ENCODE measurements at regions not wholly inside any gene's neighbourhood (a gene's known extent, or its start where the extent isn't known, plus 50 kb on each side); places are given as distances from the start of the nearest gene placed in this dataset.
"Not testable (repeated sequence)": the region's sequence is repeated elsewhere in the genome, so short reads cannot be mapped to it uniquely, and the experiment has no call there.

GRCh38 chr2:204407204-204408014, 137.9 kb upstream of the PARD3B start:
- DNase-seq (ENCODE audit: low read depth in 4 of 4, low spot score in 1 of 4) = no peak

- not testable (repeated sequence) for DNase-seq (ENCODE audit: low read depth in 4 of 4, low spot score in 1 of 4)
Measured at GRCh38 chr2:204412782-204413181, 132.5 kb upstream of the PARD3B start.

- no peak for DNase-seq (ENCODE audit: low read depth in 4 of 4, low spot score in 1 of 4)
Measured at GRCh38 chr2:204415406-204416181, 129.7 kb upstream of the PARD3B start.

- DNase-seq (ENCODE audit: low read depth in 4 of 4, low spot score in 1 of 4) = no peak
Measured at GRCh38 chr2:204416236-204416635, 129.0 kb upstream of the PARD3B start.

GRCh38 chr2:204425821-204426220, 119.5 kb upstream of the PARD3B start:
- no peak for DNase-seq (ENCODE audit: low read depth in 4 of 4, low spot score in 1 of 4)

GRCh38 chr2:204428675-204429074, 116.6 kb upstream of the PARD3B start:
- DNase-seq (ENCODE audit: low read depth in 4 of 4, low spot score in 1 of 4) = no peak

- DNase-seq (ENCODE audit: low read depth in 4 of 4, low spot score in 1 of 4) = no peak
Measured at GRCh38 chr2:204431529-204431928, 113.7 kb upstream of the PARD3B start.

- no peak for DNase-seq (ENCODE audit: low read depth in 4 of 4, low spot score in 1 of 4)
Measured at GRCh38 chr2:204432196-204432595, 113.1 kb upstream of the PARD3B start.

GRCh38 chr2:204434660-204435462, 110.4 kb upstream of the PARD3B start:
- DNase-seq (ENCODE audit: low read depth in 4 of 4, low spot score in 1 of 4) = no peak

- no peak for DNase-seq (ENCODE audit: low read depth in 4 of 4, low spot score in 1 of 4)
Measured at GRCh38 chr2:204436230-204436629, 109.0 kb upstream of the PARD3B start.

GRCh38 chr2:204437408-204437807, 107.9 kb upstream of the PARD3B start:
- DNase-seq (ENCODE audit: low read depth in 4 of 4, low spot score in 1 of 4) = no peak

GRCh38 chr2:204437815-204438756, 107.2 kb upstream of the PARD3B start:
- no peak for DNase-seq (ENCODE audit: low read depth in 4 of 4, low spot score in 1 of 4)

GRCh38 chr2:204441316-204441715, 104.0 kb upstream of the PARD3B start:
- DNase-seq (ENCODE audit: low read depth in 4 of 4, low spot score in 1 of 4) = no peak

- no peak for DNase-seq (ENCODE audit: low read depth in 4 of 4, low spot score in 1 of 4)
Measured at GRCh38 chr2:204445149-204445548, 100.1 kb upstream of the PARD3B start.

GRCh38 chr2:204447722-204448121, 97.6 kb upstream of the PARD3B start:
- DNase-seq (ENCODE audit: low read depth in 4 of 4, low spot score in 1 of 4) = no peak

GRCh38 chr2:204449977-204450376, 95.3 kb upstream of the PARD3B start:
- DNase-seq (ENCODE audit: low read depth in 4 of 4, low spot score in 1 of 4) = no peak

- no peak for DNase-seq (ENCODE audit: low read depth in 4 of 4, low spot score in 1 of 4)
Measured at GRCh38 chr2:204451766-204452165, 93.5 kb upstream of the PARD3B start.

- no peak for DNase-seq (ENCODE audit: low read depth in 4 of 4, low spot score in 1 of 4)
Measured at GRCh38 chr2:204452464-204453023, 92.7 kb upstream of the PARD3B start.

GRCh38 chr2:204453730-204454167, 91.5 kb upstream of the PARD3B start:
- DNase-seq (ENCODE audit: low read depth in 4 of 4, low spot score in 1 of 4) = no peak
